CD14-positive monocyte (primary cell): ENCODE measurements at regions not wholly inside any gene's neighbourhood (a gene's known extent, or its start where the extent isn't known, plus 50 kb on each side); places are given as distances from the start of the nearest gene placed in this dataset.

Source experiments
- DNase-seq, 3 donors: peaks; one replicate each; pipeline ENCODE4 v3.0.0-alpha.2; 2011 to 2022
- H2AFZ ChIP-seq: 2 replicates; pipeline ENCODE4 v1.6.0; 2012; ENCODE audit warnings: mild to moderate bottlenecking, low read depth, low read length, inconsistent platforms; ENCODE audit not compliant: insufficient read depth, poor library complexity, severe bottlenecking
- H3K27ac ChIP-seq, 2 donors: 1 replicate in 1 of 2; 2 replicates in 1 of 2; pipeline ENCODE4 v1.5.1; 2012 to 2013; ENCODE audit warnings: low read length in 2 of 2, control low read depth in 1 of 2, inconsistent platforms in 1 of 2, low read depth in 1 of 2, mild to moderate bottlenecking in 1 of 2
- H3K27me3 ChIP-seq, 2 donors: one replicate each; pipeline versions ENCODE4 v1.6.0 to v1.6.1; 2011 to 2013; ENCODE audit warnings: low read length in 2 of 2; ENCODE audit not compliant: control insufficient read depth in 2 of 2, insufficient read depth in 2 of 2
- H3K36me3 ChIP-seq, 2 donors: replicated peaks in 1 of 2; 1 replicate in 1 of 2; 2 replicates in 1 of 2; pipeline versions ENCODE4 v1.5.1 to v1.6.1; 2012 to 2013; ENCODE audit warnings: low read length in 2 of 2, control low read depth in 1 of 2, inconsistent platforms in 1 of 2, mild to moderate bottlenecking in 1 of 2; ENCODE audit not compliant: insufficient read depth in 2 of 2, control insufficient read depth in 1 of 2
- H3K4me1 ChIP-seq, 2 donors: 1 replicate in 1 of 2; 2 replicates in 1 of 2; pipeline versions ENCODE4 v1.5.1 to v1.6.1; 2012 to 2013; ENCODE audit warnings: low read length in 2 of 2, control low read depth in 1 of 2, inconsistent platforms in 1 of 2, mild to moderate bottlenecking in 1 of 2, moderate library complexity in 1 of 2; ENCODE audit not compliant: insufficient read depth in 2 of 2, control insufficient read depth in 1 of 2
- H3K4me2 ChIP-seq: replicated peaks from 2 replicates; pipeline ENCODE3; 2012; ENCODE audit warnings: low read length, moderate library complexity, mild to moderate bottlenecking; ENCODE audit not compliant: poor library complexity, severe bottlenecking; ENCODE audit errors: extremely low read depth
- H3K4me3 ChIP-seq, 3 experiments: fragments of 200-600 bp in 1 of 3; sonication (generic) in 1 of 3; replicated peaks in 1 of 3; 1 replicate in 2 of 3; 2 replicates in 1 of 3; pipeline ENCODE4 v1.5.1; 2011 to 2013; ENCODE audit warnings: low read length in 3 of 3, mild to moderate bottlenecking in 3 of 3, control low read depth in 2 of 3, low read depth in 2 of 3, inconsistent platforms in 1 of 3, moderate library complexity in 1 of 3
- H3K79me2 ChIP-seq: 2 replicates; pipeline ENCODE4 v1.6.0; 2012; ENCODE audit warnings: mild to moderate bottlenecking, control low read depth, inconsistent platforms, low read length, moderate library complexity; ENCODE audit not compliant: insufficient read depth
- H3K9ac ChIP-seq: 2 replicates; pipeline ENCODE4 v1.6.0; 2017; ENCODE audit warnings: low read length, mild to moderate bottlenecking; ENCODE audit not compliant: insufficient read depth, poor library complexity, severe bottlenecking
- H3K9me3 ChIP-seq, 2 donors: replicated peaks in 1 of 2; 1 replicate in 1 of 2; 2 replicates in 1 of 2; pipeline versions ENCODE4 v1.5.1 to v1.6.1; 2012 to 2013; ENCODE audit warnings: low read length in 2 of 2, control low read depth in 1 of 2; ENCODE audit not compliant: control insufficient read depth in 1 of 2, insufficient read depth in 1 of 2
- H4K20me1 ChIP-seq: 2 replicates; pipeline ENCODE4 v1.6.0; 2012; ENCODE audit warnings: mild to moderate bottlenecking, low read length, control low read depth, moderate library complexity; ENCODE audit not compliant: insufficient read depth
- H3K27ac Mint-ChIP-seq, 7 donors: one replicate each; pipeline ENCODE4 v1.8.0; 2020; ENCODE audit warnings: mild to moderate bottlenecking in 7 of 7, mixed read lengths in 7 of 7, moderate library complexity in 6 of 7, inconsistent platforms in 2 of 7
- H3K27me3 Mint-ChIP-seq, 3 donors: one replicate each; pipeline ENCODE4 v1.8.0; 2021 to 2022; ENCODE audit warnings: low read depth in 3 of 3, mild to moderate bottlenecking in 3 of 3, mixed read lengths in 3 of 3, moderate library complexity in 3 of 3, inconsistent platforms in 1 of 3
- H3K36me3 Mint-ChIP-seq, 2 donors: one replicate each; pipeline ENCODE4 v1.8.0; 2020; ENCODE audit warnings: mixed read lengths in 2 of 2, inconsistent platforms in 1 of 2, mild to moderate bottlenecking in 1 of 2
- H3K4me1 Mint-ChIP-seq: one replicate; pipeline ENCODE4 v1.8.0; 2020; ENCODE audit warnings: mild to moderate bottlenecking, mixed read lengths
- H3K4me3 Mint-ChIP-seq, 2 donors: one replicate each; pipeline ENCODE4 v1.8.0; 2020; ENCODE audit warnings: mild to moderate bottlenecking in 2 of 2, mixed read lengths in 2 of 2, moderate library complexity in 1 of 2
- H3K9me3 Mint-ChIP-seq, 7 donors: one replicate each; pipeline ENCODE4 v1.8.0; 2020 to 2022; ENCODE audit warnings: mixed read lengths in 7 of 7, mild to moderate bottlenecking in 6 of 7, moderate library complexity in 6 of 7, inconsistent platforms in 2 of 7
- CTCF ChIP-seq: fragments of 200-600 bp; IDR thresholded peaks from one replicate; pipeline ENCODE4 v1.8.0; 2022; ENCODE audit warnings: antibody characterized with exemption, mild to moderate bottlenecking
- WGBS: methylation state at CpG from one replicate; pipeline ENCODE4 v1.1.5; 2013; ENCODE audit warnings: missing lambda C conversion rate; ENCODE audit not compliant: insufficient coverage; 5-methylcytosine and 5-hydroxymethylcytosine counted together
- intact Hi-C, 2 donors: fragments of 100-400 bp; cut with micrococcal nuclease; formaldehyde crosslinking; loops; one replicate each; pipeline versions ENCODE4 v1.15.0 to v1.15.1; 2023

- Mint-ChIP-seq H3K9me3 (peaks cover 0 to 3% (median 0%) of the 10 kb centered on the region in 7 donors), H3K27me3 (no peaks in the 10 kb centered on the region), H3K27ac (no peak overlapping the region), H3K4me3 (no peak overlapping the region), H3K36me3 (no peaks in the 10 kb centered on the region), H3K4me1 (no peaks in the 10 kb centered on the region)
- no peak overlapping the region for H3K9ac ChIP-seq
- no peaks in the 10 kb centered on the region for H3K4me1 ChIP-seq
- no peaks in the 10 kb centered on the region for H3K36me3 ChIP-seq
- no peak for TF ChIP-seq CTCF
- no peak for DNase-seq
- no peaks in the 10 kb centered on the region for H3K27me3 ChIP-seq
- H3K4me3 ChIP-seq = no peak overlapping the region
- no peaks in the 10 kb centered on the region for H3K79me2 ChIP-seq
- WGBS = 86% methylated on average over 1 of the region's 4 CpGs
- intact Hi-C loops = no loop called here
- no peaks in the 10 kb centered on the region for H4K20me1 ChIP-seq
- no peak overlapping the region for H3K27ac ChIP-seq
- H3K9me3 ChIP-seq = no peaks in the 10 kb centered on the region
- H2AFZ ChIP-seq = no peak overlapping the region
- H3K4me2 ChIP-seq = no peak overlapping the region
Measured at GRCh38 chr7:50867034-50867356, 84.3 kb upstream of the GRB10 start.

GRCh38 chr7:50866343-50867033 is 83.8 kb upstream of the GRB10 start:
- H3K4me2 ChIP-seq = no peak overlapping the region
- H3K27me3 ChIP-seq = no peaks in the 10 kb centered on the region
- H3K79me2 ChIP-seq = no peaks in the 10 kb centered on the region
- H3K4me3 ChIP-seq = no peak overlapping the region
- Mint-ChIP-seq H3K27me3 (no peaks in the 10 kb centered on the region), H3K27ac (no peak overlapping the region), H3K9me3 (peaks cover 0 to 3% (median 0%) of the 10 kb centered on the region in 7 donors), H3K36me3 (no peaks in the 10 kb centered on the region), H3K4me3 (no peak overlapping the region), H3K4me1 (no peaks in the 10 kb centered on the region)
- H3K9ac ChIP-seq = no peak overlapping the region
- intact Hi-C loops = no loop called here
- no peak for DNase-seq
- no peak overlapping the region for H3K27ac ChIP-seq
- WGBS = 95% methylated on average over 5 of the region's 11 CpGs
- H3K36me3 ChIP-seq = no peaks in the 10 kb centered on the region
- H3K9me3 ChIP-seq = no peaks in the 10 kb centered on the region
- no peak for TF ChIP-seq CTCF
- H3K4me1 ChIP-seq = no peaks in the 10 kb centered on the region
- H4K20me1 ChIP-seq = no peaks in the 10 kb centered on the region
- H2AFZ ChIP-seq = no peak overlapping the region
